WTC11 (cell line): ENCODE measurements at regions not wholly inside any gene's neighbourhood (a gene's known extent, or its start where the extent isn't known, plus 50 kb on each side); places are given as distances from the start of the nearest gene placed in this dataset.

Experiments
- ATF1 ChIP-seq: sonication (generic); formaldehyde crosslinking; IDR thresholded peaks from 2 replicates; pipeline ENCODE4 v1.8.1; 2023; ENCODE audit warnings: mild to moderate bottlenecking, moderate library complexity, missing genetic modification reagents
- CREM ChIP-seq: sonication (generic); formaldehyde crosslinking; IDR thresholded peaks from 2 replicates; pipeline ENCODE4 v1.8.1; 2022; ENCODE audit warnings: mild to moderate bottlenecking, missing genetic modification reagents, moderate library complexity
- CTCF ChIP-seq: fragments of 200-600 bp; IDR thresholded peaks from 2 replicates; pipeline ENCODE4 v1.8.0; 2022; ENCODE audit warnings: antibody characterized with exemption
- ETV6 ChIP-seq: sonication (generic); formaldehyde crosslinking; IDR thresholded peaks from 2 replicates; pipeline ENCODE4 v1.8.1; 2022; ENCODE audit warnings: mild to moderate bottlenecking, missing genetic modification reagents
- IRF2 ChIP-seq: sonication (generic); formaldehyde crosslinking; IDR thresholded peaks from 2 replicates; pipeline ENCODE4 v1.8.0; 2022; ENCODE audit warnings: low read depth, missing genetic modification reagents, borderline replicate concordance
- TEAD4 ChIP-seq: sonication (generic); formaldehyde crosslinking; IDR thresholded peaks from 2 replicates; pipeline ENCODE4 v1.8.0; 2022; ENCODE audit warnings: mild to moderate bottlenecking, missing genetic modification reagents
- ZNF232 ChIP-seq: sonication (generic); formaldehyde crosslinking; IDR thresholded peaks from 2 replicates; pipeline ENCODE4 v1.8.0; 2022; ENCODE audit warnings: mild to moderate bottlenecking, missing genetic modification reagents
- ZNF263 ChIP-seq: sonication (generic); formaldehyde crosslinking; IDR thresholded peaks from 2 replicates; pipeline ENCODE4 v1.8.1; 2022; ENCODE audit warnings: low read depth, mild to moderate bottlenecking, moderate library complexity, missing genetic modification reagents
- TF ChIP-seq, protein P1 (sequence below): sonication (generic); formaldehyde crosslinking; conservative IDR thresholded peaks from 2 replicates; pipeline ENCODE4 v1.8.1; 2023; ENCODE audit warnings: mild to moderate bottlenecking, low read depth, missing genetic modification reagents, moderate library complexity

DNA sequence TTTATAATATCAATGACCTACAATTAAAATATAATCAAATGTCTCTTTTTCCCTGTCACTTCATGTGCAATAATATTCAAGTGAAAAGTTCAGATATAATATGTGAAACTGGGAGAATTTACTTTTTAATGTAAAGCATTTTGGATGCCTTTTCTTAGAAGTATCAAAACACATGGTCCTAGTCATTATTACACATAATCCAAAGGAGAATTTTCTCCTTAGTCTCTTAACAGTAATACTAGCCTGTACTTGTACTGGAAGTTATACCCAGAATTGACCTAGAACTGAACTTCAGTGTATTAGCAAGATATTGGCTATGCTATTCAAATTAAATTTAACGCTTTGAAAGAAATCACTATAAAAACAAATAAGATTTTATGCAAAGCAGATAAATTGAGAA is 842.6 kb upstream of the MANEA start:
- TF ChIP-seq IRF2 (CRISPR knock-in tag) (no peak), ZNF263 (CRISPR knock-in tag) (no peak), CREM (CRISPR knock-in tag) (no peak), CTCF (no peak), ATF1 (CRISPR knock-in tag) (no peak), ETV6 (CRISPR knock-in tag) (no peak), ZNF232 (CRISPR knock-in tag) (no peak), TEAD4 (CRISPR knock-in tag) (no peak)
- TF ChIP-seq, protein P1, sequence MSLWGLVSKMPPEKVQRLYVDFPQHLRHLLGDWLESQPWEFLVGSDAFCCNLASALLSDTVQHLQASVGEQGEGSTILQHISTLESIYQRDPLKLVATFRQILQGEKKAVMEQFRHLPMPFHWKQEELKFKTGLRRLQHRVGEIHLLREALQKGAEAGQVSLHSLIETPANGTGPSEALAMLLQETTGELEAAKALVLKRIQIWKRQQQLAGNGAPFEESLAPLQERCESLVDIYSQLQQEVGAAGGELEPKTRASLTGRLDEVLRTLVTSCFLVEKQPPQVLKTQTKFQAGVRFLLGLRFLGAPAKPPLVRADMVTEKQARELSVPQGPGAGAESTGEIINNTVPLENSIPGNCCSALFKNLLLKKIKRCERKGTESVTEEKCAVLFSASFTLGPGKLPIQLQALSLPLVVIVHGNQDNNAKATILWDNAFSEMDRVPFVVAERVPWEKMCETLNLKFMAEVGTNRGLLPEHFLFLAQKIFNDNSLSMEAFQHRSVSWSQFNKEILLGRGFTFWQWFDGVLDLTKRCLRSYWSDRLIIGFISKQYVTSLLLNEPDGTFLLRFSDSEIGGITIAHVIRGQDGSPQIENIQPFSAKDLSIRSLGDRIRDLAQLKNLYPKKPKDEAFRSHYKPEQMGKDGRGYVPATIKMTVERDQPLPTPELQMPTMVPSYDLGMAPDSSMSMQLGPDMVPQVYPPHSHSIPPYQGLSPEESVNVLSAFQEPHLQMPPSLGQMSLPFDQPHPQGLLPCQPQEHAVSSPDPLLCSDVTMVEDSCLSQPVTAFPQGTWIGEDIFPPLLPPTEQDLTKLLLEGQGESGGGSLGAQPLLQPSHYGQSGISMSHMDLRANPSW (CRISPR knock-in tag), result no peak
